RWPE1 (cell line): ENCODE measurements at regions not wholly inside any gene's neighbourhood (a gene's known extent, or its start where the extent isn't known, plus 50 kb on each side); places are given as distances from the start of the nearest gene placed in this dataset.
"Not testable (repeated sequence)": the region's sequence is repeated elsewhere in the genome, so short reads cannot be mapped to it uniquely, and the experiment has no call there.

ENCODE experiments used
- CTCF ChIA-PET: fragments of 350-600 bp; sonication (Branson Sonifier 250); formaldehyde crosslinking; extraction: SDS; loops from one replicate; lab custom pipeline; 2021; lab: Yijun Ruan, JAX
- POLR2A ChIA-PET: fragments of 400-600 bp; formaldehyde crosslinking; extraction: SDS; loops from one replicate; lab custom pipeline; 2020; ENCODE audit warnings: antibody characterized with exemption; ENCODE audit not compliant: low non-redundant PET; lab: Yijun Ruan, JAX
- DNase-seq: peaks from one replicate; pipeline ENCODE4 v3.0.0; 2012; ENCODE audit warnings: low spot score
- H3K27ac ChIP-seq: fragments of 450-650 bp; 2 replicates; pipeline ENCODE4 v1.5.1; 2017
- CTCF ChIP-seq: fragments of 450-650 bp; conservative IDR thresholded peaks from 2 replicates; pipeline ENCODE4 v1.5.1; 2017; ENCODE audit warnings: low read depth, mild to moderate bottlenecking

GRCh38 chr2:131584380-131584779 is 56.7 kb downstream of the CCDC74A start:
- no peak overlapping the region for H3K27ac ChIP-seq
- TF ChIP-seq CTCF, result no peak
- ChIA-PET POLR2A (no interaction called here), CTCF (no interaction called here)
- no peak for DNase-seq

- H3K27ac ChIP-seq, result no peak overlapping the region
- DNase-seq, result no peak
- CTCF ChIA-PET, result no interaction called here
- TF ChIP-seq CTCF, result no peak
- POLR2A ChIA-PET, result no interaction called here
Measured at GRCh38 chr2:131584940-131585339, 57.3 kb downstream of the CCDC74A start.

- no peak overlapping the region for H3K27ac ChIP-seq
- DNase-seq, result no peak
- TF ChIP-seq CTCF, result no peak
- CTCF ChIA-PET, result no interaction called here
- POLR2A ChIA-PET, result no interaction called here
Measured at GRCh38 chr2:131588152-131588873, 60.6 kb downstream of the CCDC74A start.

GRCh38 chr2:131589126-131589525 is 61.4 kb downstream of the CCDC74A start:
- POLR2A ChIA-PET, DNase-seq, H3K27ac ChIP-seq: not testable (repeated sequence)
- CTCF ChIA-PET, result interaction anchor here (0.7 kb wide), 1 partner anchor 83 kb away, joined by 3 read pairs; no protein-coding TSS in a partner anchor

GRCh38 chr2:131590366-131590765 is 62.7 kb downstream of the CCDC74A start:
- ChIA-PET CTCF (no interaction called here), POLR2A (no interaction called here)
- no peak overlapping the region for H3K27ac ChIP-seq
- no peak for TF ChIP-seq CTCF
- no peak for DNase-seq

GRCh38 chr2:131590896-131591295 is 63.2 kb downstream of the CCDC74A start:
- no peak for DNase-seq
- no peak overlapping the region for H3K27ac ChIP-seq
- TF ChIP-seq CTCF, result no peak
- ChIA-PET CTCF (no interaction called here), POLR2A (no interaction called here)

GRCh38 chr2:131596561-131596960 is 68.9 kb downstream of the CCDC74A start:
- POLR2A ChIA-PET, H3K27ac ChIP-seq, DNase-seq, CTCF ChIA-PET: not testable (repeated sequence)

- DNase-seq, CTCF ChIA-PET, H3K27ac ChIP-seq, POLR2A ChIA-PET: not testable (repeated sequence)
Measured at GRCh38 chr2:131602444-131602843, 74.8 kb downstream of the CCDC74A start.

- CTCF ChIA-PET, POLR2A ChIA-PET, DNase-seq, H3K27ac ChIP-seq: not testable (repeated sequence)
Measured at GRCh38 chr2:131604652-131605051, 77.0 kb downstream of the CCDC74A start.

- CTCF ChIA-PET, POLR2A ChIA-PET, H3K27ac ChIP-seq, DNase-seq: not testable (repeated sequence)
Measured at GRCh38 chr2:131606366-131606765, 78.7 kb downstream of the CCDC74A start.

- H3K27ac ChIP-seq, POLR2A ChIA-PET, CTCF ChIA-PET: not testable (repeated sequence)
- DNase-seq, result peak; percentile 1
Measured at GRCh38 chr2:131607056-131607455, 79.4 kb downstream of the CCDC74A start.

- CTCF ChIA-PET, DNase-seq, POLR2A ChIA-PET, H3K27ac ChIP-seq: not testable (repeated sequence)
Measured at GRCh38 chr2:131614539-131614938, 86.9 kb downstream of the CCDC74A start.
